ENCODE measurements at regions not wholly inside any gene's neighbourhood (a gene's known extent, or its start where the extent isn't known, plus 50 kb on each side); places are given as distances from the start of the nearest gene placed in this dataset.
"Not testable (repeated sequence)": the region's sequence is repeated elsewhere in the genome, so short reads cannot be mapped to it uniquely, and the experiment has no call there.

DNA sequence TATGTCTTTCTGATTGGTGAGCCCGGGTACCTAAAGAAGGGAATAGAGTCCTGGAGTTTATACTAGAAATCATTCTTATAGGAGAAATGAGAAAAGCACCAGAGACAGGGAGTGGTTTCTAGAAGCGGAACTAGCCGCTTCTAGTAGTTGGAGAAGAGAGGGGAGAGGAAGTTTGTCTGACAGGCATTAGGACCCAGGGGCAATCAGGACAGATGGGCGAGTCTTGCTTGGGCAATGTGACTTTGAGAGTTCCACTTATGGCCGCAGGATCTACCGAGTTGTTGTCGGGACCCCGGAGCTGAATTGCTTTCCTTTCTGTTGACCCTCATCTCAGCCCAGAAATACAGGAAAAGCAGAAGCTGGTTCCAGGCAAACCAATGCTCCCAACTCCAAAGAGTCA is 596.8 kb upstream of the CNTN5 start:
- Mint-ChIP-seq H3K27ac (no peak overlapping the region), H3K9me3 (peaks cover 31% of the 10 kb centered on the region)

DNA sequence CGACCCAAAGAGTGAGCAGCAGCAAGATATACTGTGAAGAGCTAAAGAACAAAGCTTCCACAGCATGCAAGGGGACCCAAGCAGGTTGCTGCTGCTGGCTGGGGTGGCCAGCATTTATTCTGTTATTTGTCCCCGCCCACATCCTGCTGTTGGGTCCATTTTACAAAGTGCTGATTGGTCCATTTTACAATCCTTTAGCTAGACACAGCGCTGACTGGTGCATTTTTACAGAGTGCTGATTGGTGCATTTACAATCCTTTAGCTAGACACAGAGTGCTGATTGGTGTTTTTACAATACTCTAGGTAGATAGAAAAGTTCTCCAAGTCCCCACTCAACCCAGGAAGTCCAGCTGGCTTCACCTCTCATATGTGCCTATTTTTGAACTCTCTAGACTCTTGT is 596.0 kb upstream of the CNTN5 start:
- H3K9me3 Mint-ChIP-seq, result peaks cover 35% of the 10 kb centered on the region
- not testable (repeated sequence) for H3K4me1 Mint-ChIP-seq (ENCODE audit: low read depth); H3K4me3 Mint-ChIP-seq; H3K27ac Mint-ChIP-seq; DNase-seq; H3K27me3 Mint-ChIP-seq (ENCODE audit: insufficient read depth); H3K36me3 Mint-ChIP-seq (ENCODE audit: low read depth)

More for the DNA sequence above, 596.8 kb upstream of the CNTN5 start:
- Mint-ChIP-seq H3K4me3 (no peak overlapping the region), H3K4me1 (ENCODE audit: low read depth) (no peaks in the 10 kb centered on the region), H3K27me3 (ENCODE audit: insufficient read depth) (peaks cover 2% of the 10 kb centered on the region; the same call in 1 of the 2 replicates), H3K36me3 (ENCODE audit: low read depth) (no peaks in the 10 kb centered on the region)
- TF ChIP-seq CTCF (IDR thresholded peaks at IDR 0.05), result no peak
- no peak for DNase-seq

- no peak overlapping the region for H3K4me3 Mint-ChIP-seq
- TF ChIP-seq CTCF (IDR thresholded peaks at IDR 0.05), result no peak
- no peak overlapping the region for H3K27ac Mint-ChIP-seq
- no peaks in the 10 kb centered on the region for H3K4me1 Mint-ChIP-seq (ENCODE audit: low read depth)
- peaks cover 29% of the 10 kb centered on the region for H3K9me3 Mint-ChIP-seq
- no peak for DNase-seq
- H3K36me3 Mint-ChIP-seq (ENCODE audit: low read depth), result no peaks in the 10 kb centered on the region
- H3K27me3 Mint-ChIP-seq (ENCODE audit: insufficient read depth), result no peaks in the 10 kb centered on the region
Measured at GRCh38 chr11:98431463-98432359, 589.0 kb upstream of the CNTN5 start.

DNA sequence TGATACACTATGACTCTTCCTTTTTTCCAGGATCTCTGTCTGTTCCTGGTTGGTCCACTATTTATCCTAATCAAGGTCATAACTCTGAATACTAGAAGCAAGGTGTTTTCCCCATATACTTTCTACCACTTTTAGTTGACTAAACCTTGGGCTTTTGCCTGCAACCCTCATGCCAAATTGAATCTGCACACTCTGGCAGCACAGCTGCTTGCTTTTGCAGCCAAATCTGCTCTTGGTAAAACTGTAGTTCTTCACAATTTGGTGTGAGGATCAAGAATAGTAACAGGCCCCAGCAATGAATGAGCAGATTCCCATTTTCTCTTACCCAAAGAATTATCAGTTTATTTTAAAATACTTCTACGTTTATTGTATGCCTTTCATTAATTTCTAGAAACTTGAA is 586.5 kb upstream of the CNTN5 start:
- Mint-ChIP-seq H3K36me3 (ENCODE audit: low read depth) (no peaks in the 10 kb centered on the region), H3K27me3 (ENCODE audit: insufficient read depth) (no peaks in the 10 kb centered on the region), H3K4me3 (no peak overlapping the region), H3K27ac (no peak overlapping the region), H3K4me1 (ENCODE audit: low read depth) (no peaks in the 10 kb centered on the region), H3K9me3 (peaks cover 24% of the 10 kb centered on the region)
- DNase-seq, result no peak
- no peak for TF ChIP-seq CTCF (IDR thresholded peaks at IDR 0.05)

DNA sequence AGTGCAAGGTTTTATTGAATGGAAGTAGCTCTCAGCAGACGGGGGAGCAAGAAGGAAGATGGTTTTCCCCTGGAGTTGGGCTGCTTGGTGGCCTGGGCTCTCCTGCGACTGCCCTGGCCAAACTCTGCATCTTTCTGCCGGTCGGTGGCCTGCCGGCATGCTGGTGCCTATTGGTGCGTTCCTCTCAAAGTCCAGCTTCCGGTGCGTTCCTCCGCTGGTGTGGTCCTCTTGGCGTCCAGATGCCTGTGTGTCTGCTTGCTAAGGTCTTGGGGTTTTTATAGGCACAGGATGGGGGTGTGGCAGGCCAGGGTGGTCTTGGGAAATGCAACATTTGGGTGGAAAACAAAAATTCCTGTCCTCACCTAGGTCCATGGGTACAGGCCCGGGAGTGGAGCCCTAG is 567.4 kb upstream of the CNTN5 start:
- DNase-seq, result no peak
- no peak overlapping the region for H3K4me3 Mint-ChIP-seq
- no peak for TF ChIP-seq CTCF (IDR thresholded peaks at IDR 0.05)

GRCh38 chr11:98455500-98456307 is 565.0 kb upstream of the CNTN5 start:
- TF ChIP-seq CTCF (IDR thresholded peaks at IDR 0.05), result no peak
- Mint-ChIP-seq H3K4me3 (no peak overlapping the region), H3K27me3 (ENCODE audit: insufficient read depth) (no peaks in the 10 kb centered on the region; the same call in 1 of the 2 replicates), H3K4me1 (ENCODE audit: low read depth) (no peaks in the 10 kb centered on the region), H3K27ac (no peak overlapping the region), H3K36me3 (ENCODE audit: low read depth) (no peaks in the 10 kb centered on the region), H3K9me3 (peaks cover 11% of the 10 kb centered on the region; the same call in 1 of the 2 replicates)
- DNase-seq, result no peak

More for the DNA sequence above, 567.4 kb upstream of the CNTN5 start:
- Mint-ChIP-seq H3K27me3 (ENCODE audit: insufficient read depth) (no peaks in the 10 kb centered on the region; the same call in 1 of the 2 replicates), H3K4me1 (ENCODE audit: low read depth) (no peaks in the 10 kb centered on the region), H3K27ac (no peak overlapping the region), H3K9me3 (peaks cover 11% of the 10 kb centered on the region; the same call in 1 of the 2 replicates), H3K36me3 (ENCODE audit: low read depth) (no peaks in the 10 kb centered on the region)
